Posterior cingulate gyrus (tissue), 11 donors: ENCODE measurements at regions not wholly inside any gene's neighbourhood (a gene's known extent, or its start where the extent isn't known, plus 50 kb on each side); places are given as distances from the start of the nearest gene placed in this dataset.

Experiments used
- DNase-seq, 10 donors: peaks; one replicate each; pipeline versions ENCODE4 v3.0.0 to v3.0.0-alpha.2; 2020 to 2021; ENCODE audit warnings: mixed read lengths in 3 of 10
- intact Hi-C: fragments of 100-400 bp; cut with DNase I; formaldehyde crosslinking; loops from one replicate; pipeline ENCODE4 v1.15.1; 2023

GRCh38 chr3:66738625-66739365, 238.0 kb upstream of the LRIG1 start:
- intact Hi-C loops, result no loop called here
- no peak for DNase-seq

- no peak for DNase-seq
- intact Hi-C loops, result no loop called here
These were observed 239.4 kb upstream of the LRIG1 start for GRCh38 chr3:66740260-66740659.

- intact Hi-C loops, result no loop called here
- DNase-seq, result no peak
These were observed 243.7 kb upstream of the LRIG1 start for GRCh38 chr3:66744521-66744920.

- intact Hi-C loops, result no loop called here
- no peak for DNase-seq
These were observed 244.2 kb upstream of the LRIG1 start for GRCh38 chr3:66744986-66745385.

- intact Hi-C loops, result no loop called here
- DNase-seq, result no peak
These were observed 246.4 kb upstream of the LRIG1 start for GRCh38 chr3:66747261-66747660.

- DNase-seq, result no peak
- intact Hi-C loops, result no loop called here
These were observed 246.9 kb upstream of the LRIG1 start for GRCh38 chr3:66747696-66748095.

- DNase-seq, result no peak
- intact Hi-C loops, result no loop called here
These were observed 247.5 kb upstream of the LRIG1 start for GRCh38 chr3:66748175-66748876.

- intact Hi-C loops, result no loop called here
- no peak for DNase-seq
These were observed 246.3 kb upstream of the KBTBD8 start for GRCh38 chr3:66751842-66752241.

- intact Hi-C loops, result no loop called here
- no peak for DNase-seq
These were observed 244.4 kb upstream of the KBTBD8 start for GRCh38 chr3:66753670-66754069.

GRCh38 chr3:66754613-66755012, 243.5 kb upstream of the KBTBD8 start:
- no peak for DNase-seq
- intact Hi-C loops, result no loop called here

GRCh38 chr3:66755924-66756323, 242.2 kb upstream of the KBTBD8 start:
- no peak for DNase-seq
- intact Hi-C loops, result no loop called here

- no peak for DNase-seq
- intact Hi-C loops, result no loop called here
These were observed 241.6 kb upstream of the KBTBD8 start for GRCh38 chr3:66756468-66757036.

GRCh38 chr3:66761093-66761780, 236.9 kb upstream of the KBTBD8 start:
- DNase-seq, result no peak
- intact Hi-C loops, result no loop called here

GRCh38 chr3:66762916-66763693, 235.0 kb upstream of the KBTBD8 start:
- intact Hi-C loops, result no loop called here
- DNase-seq, result no peak

- no peak for DNase-seq
- intact Hi-C loops, result no loop called here
These were observed 220.0 kb upstream of the KBTBD8 start for GRCh38 chr3:66778107-66778506.

- DNase-seq, result no peak
- intact Hi-C loops, result no loop called here
These were observed 219.3 kb upstream of the KBTBD8 start for GRCh38 chr3:66778777-66779176.

GRCh38 chr3:66785191-66785909, 212.8 kb upstream of the KBTBD8 start:
- DNase-seq, result no peak
- intact Hi-C loops, result no loop called here

GRCh38 chr3:66789580-66790237, 208.4 kb upstream of the KBTBD8 start:
- no peak for DNase-seq
- intact Hi-C loops, result no loop called here

- intact Hi-C loops, result no loop called here
- no peak for DNase-seq
These were observed 206.0 kb upstream of the KBTBD8 start for GRCh38 chr3:66792086-66792485.
